HepG2 (cell line): ENCODE measurements at regions not wholly inside any gene's neighbourhood (a gene's known extent, or its start where the extent isn't known, plus 50 kb on each side); places are given as distances from the start of the nearest gene placed in this dataset.

ENCODE experiments used
- ELF4 ChIP-seq: sonication (generic); formaldehyde crosslinking; IDR thresholded peaks from 2 replicates; pipeline ENCODE4 v1.5.0; 2020; ENCODE audit warnings: missing genetic modification reagents, mild to moderate bottlenecking, moderate library complexity, borderline replicate concordance
- HOXA7 ChIP-seq: sonication (generic); formaldehyde crosslinking; IDR thresholded peaks from 2 replicates; pipeline ENCODE4 v1.8.1; 2022; ENCODE audit warnings: mild to moderate bottlenecking, missing genetic modification reagents, moderate library complexity
- JDP2 ChIP-seq: sonication (generic); formaldehyde crosslinking; IDR thresholded peaks from 2 replicates; pipeline ENCODE4 v1.8.1; 2022; ENCODE audit warnings: missing genetic modification reagents, borderline replicate concordance
- MAF1 ChIP-seq: sonication (generic); formaldehyde crosslinking; IDR thresholded peaks from 2 replicates; pipeline ENCODE4 v1.5.0; 2020; ENCODE audit warnings: missing genetic modification reagents, borderline replicate concordance
- MAZ ChIP-seq, 2 experiments: sonication (generic) in 1 of 2; formaldehyde crosslinking in 1 of 2; IDR thresholded peaks; 2 replicates each; pipeline versions ENCODE4 v1.5.0 to v1.6.1; 2012 to 2020; ENCODE audit warnings: low read depth in 2 of 2, mild to moderate bottlenecking in 2 of 2, borderline replicate concordance in 1 of 2, improper control_type of control experiment in 1 of 2, low read length in 1 of 2, missing genetic modification reagents in 1 of 2, moderate library complexity in 1 of 2
- NFE2 ChIP-seq: sonication (generic); formaldehyde crosslinking; IDR thresholded peaks from 2 replicates; pipeline ENCODE4 v1.4.0; 2020; ENCODE audit warnings: missing genetic modification reagents
- NFYC ChIP-seq: IDR thresholded peaks from 2 replicates; pipeline ENCODE4 v1.6.1; 2016; ENCODE audit warnings: missing genetic modification reagents, missing compliant biosample characterization
- YY1 ChIP-seq: IDR thresholded peaks from 2 replicates; pipeline ENCODE4 v1.6.1; 2011; ENCODE audit warnings: low read length, low read depth, moderate library complexity, mild to moderate bottlenecking; ENCODE audit not compliant: insufficient read depth, insufficient replicate concordance
- ZBTB10 ChIP-seq: sonication (generic); formaldehyde crosslinking; IDR thresholded peaks from 2 replicates; pipeline ENCODE4 v1.4.0; 2020; ENCODE audit warnings: missing genetic modification reagents, borderline replicate concordance
- ZBTB8A ChIP-seq: sonication (generic); formaldehyde crosslinking; IDR thresholded peaks from 2 replicates; pipeline ENCODE4 v1.4.0; 2020; ENCODE audit warnings: mild to moderate bottlenecking, low read depth, missing genetic modification reagents, borderline replicate concordance
- ZNF263 ChIP-seq: sonication (generic); formaldehyde crosslinking; IDR thresholded peaks from 2 replicates; pipeline ENCODE4 v1.4.0; 2020; ENCODE audit warnings: missing genetic modification reagents
- ZNF619 ChIP-seq: sonication (generic); formaldehyde crosslinking; IDR thresholded peaks from 2 replicates; pipeline ENCODE4 v1.4.0; 2020; ENCODE audit warnings: mild to moderate bottlenecking, missing genetic modification reagents
- TF ChIP-seq, protein P1 (sequence below): IDR thresholded peaks from 2 replicates; pipeline ENCODE4 v1.4.0; 2020; ENCODE audit warnings: mild to moderate bottlenecking, missing genetic modification reagents
- TF ChIP-seq, protein P2 (sequence below): sonication (generic); formaldehyde crosslinking; IDR thresholded peaks from 2 replicates; pipeline ENCODE4 v1.4.0; 2020; ENCODE audit warnings: mild to moderate bottlenecking, missing genetic modification reagents, borderline replicate concordance
- TF ChIP-seq, protein P3 (sequence below): sonication (generic); formaldehyde crosslinking; IDR thresholded peaks from 2 replicates; pipeline ENCODE4 v1.5.0; 2020; ENCODE audit warnings: missing genetic modification reagents, mild to moderate bottlenecking, borderline replicate concordance

GRCh38 chr2:31736695-31737454 is 156.1 kb upstream of the SRD5A2 start (continued):
- TF ChIP-seq, protein P1, sequence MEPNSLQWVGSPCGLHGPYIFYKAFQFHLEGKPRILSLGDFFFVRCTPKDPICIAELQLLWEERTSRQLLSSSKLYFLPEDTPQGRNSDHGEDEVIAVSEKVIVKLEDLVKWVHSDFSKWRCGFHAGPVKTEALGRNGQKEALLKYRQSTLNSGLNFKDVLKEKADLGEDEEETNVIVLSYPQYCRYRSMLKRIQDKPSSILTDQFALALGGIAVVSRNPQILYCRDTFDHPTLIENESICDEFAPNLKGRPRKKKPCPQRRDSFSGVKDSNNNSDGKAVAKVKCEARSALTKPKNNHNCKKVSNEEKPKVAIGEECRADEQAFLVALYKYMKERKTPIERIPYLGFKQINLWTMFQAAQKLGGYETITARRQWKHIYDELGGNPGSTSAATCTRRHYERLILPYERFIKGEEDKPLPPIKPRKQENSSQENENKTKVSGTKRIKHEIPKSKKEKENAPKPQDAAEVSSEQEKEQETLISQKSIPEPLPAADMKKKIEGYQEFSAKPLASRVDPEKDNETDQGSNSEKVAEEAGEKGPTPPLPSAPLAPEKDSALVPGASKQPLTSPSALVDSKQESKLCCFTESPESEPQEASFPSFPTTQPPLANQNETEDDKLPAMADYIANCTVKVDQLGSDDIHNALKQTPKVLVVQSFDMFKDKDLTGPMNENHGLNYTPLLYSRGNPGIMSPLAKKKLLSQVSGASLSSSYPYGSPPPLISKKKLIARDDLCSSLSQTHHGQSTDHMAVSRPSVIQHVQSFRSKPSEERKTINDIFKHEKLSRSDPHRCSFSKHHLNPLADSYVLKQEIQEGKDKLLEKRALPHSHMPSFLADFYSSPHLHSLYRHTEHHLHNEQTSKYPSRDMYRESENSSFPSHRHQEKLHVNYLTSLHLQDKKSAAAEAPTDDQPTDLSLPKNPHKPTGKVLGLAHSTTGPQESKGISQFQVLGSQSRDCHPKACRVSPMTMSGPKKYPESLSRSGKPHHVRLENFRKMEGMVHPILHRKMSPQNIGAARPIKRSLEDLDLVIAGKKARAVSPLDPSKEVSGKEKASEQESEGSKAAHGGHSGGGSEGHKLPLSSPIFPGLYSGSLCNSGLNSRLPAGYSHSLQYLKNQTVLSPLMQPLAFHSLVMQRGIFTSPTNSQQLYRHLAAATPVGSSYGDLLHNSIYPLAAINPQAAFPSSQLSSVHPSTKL (CRISPR knock-in tag), result peak; percentile 94
- TF ChIP-seq NFYC (no peak), ELF4 (no peak), MAZ (IDR thresholded peaks at IDR 0.05; ENCODE audit: borderline replicate concordance, low read depth, low read length) (no peak), MAZ (CRISPR knock-in tag; IDR thresholded peaks at IDR 0.05; ENCODE audit: low read depth) (no peak), ZNF263 (no peak), ZBTB10 (CRISPR knock-in tag) (no peak), ZNF619 (no peak), MAF1 (CRISPR knock-in tag) (no peak), JDP2 (CRISPR knock-in tag) (no peak), HOXA7 (CRISPR knock-in tag) (no peak), ZBTB8A (CRISPR knock-in tag) (no peak), YY1 (no peak), NFE2 (no peak)
- TF ChIP-seq, protein P2, sequence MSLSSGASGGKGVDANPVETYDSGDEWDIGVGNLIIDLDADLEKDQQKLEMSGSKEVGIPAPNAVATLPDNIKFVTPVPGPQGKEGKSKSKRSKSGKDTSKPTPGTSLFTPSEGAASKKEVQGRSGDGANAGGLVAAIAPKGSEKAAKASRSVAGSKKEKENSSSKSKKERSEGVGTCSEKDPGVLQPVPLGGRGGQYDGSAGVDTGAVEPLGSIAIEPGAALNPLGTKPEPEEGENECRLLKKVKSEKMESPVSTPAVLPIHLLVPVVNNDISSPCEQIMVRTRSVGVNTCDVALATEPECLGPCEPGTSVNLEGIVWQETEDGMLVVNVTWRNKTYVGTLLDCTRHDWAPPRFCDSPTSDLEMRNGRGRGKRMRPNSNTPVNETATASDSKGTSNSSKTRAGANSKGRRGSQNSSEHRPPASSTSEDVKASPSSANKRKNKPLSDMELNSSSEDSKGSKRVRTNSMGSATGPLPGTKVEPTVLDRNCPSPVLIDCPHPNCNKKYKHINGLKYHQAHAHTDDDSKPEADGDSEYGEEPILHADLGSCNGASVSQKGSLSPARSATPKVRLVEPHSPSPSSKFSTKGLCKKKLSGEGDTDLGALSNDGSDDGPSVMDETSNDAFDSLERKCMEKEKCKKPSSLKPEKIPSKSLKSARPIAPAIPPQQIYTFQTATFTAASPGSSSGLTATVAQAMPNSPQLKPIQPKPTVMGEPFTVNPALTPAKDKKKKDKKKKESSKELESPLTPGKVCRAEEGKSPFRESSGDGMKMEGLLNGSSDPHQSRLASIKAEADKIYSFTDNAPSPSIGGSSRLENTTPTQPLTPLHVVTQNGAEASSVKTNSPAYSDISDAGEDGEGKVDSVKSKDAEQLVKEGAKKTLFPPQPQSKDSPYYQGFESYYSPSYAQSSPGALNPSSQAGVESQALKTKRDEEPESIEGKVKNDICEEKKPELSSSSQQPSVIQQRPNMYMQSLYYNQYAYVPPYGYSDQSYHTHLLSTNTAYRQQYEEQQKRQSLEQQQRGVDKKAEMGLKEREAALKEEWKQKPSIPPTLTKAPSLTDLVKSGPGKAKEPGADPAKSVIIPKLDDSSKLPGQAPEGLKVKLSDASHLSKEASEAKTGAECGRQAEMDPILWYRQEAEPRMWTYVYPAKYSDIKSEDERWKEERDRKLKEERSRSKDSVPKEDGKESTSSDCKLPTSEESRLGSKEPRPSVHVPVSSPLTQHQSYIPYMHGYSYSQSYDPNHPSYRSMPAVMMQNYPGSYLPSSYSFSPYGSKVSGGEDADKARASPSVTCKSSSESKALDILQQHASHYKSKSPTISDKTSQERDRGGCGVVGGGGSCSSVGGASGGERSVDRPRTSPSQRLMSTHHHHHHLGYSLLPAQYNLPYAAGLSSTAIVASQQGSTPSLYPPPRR (CRISPR knock-in tag), result peak; percentile 66; the same call in 1 of the 2 replicates
- TF ChIP-seq, protein P3, sequence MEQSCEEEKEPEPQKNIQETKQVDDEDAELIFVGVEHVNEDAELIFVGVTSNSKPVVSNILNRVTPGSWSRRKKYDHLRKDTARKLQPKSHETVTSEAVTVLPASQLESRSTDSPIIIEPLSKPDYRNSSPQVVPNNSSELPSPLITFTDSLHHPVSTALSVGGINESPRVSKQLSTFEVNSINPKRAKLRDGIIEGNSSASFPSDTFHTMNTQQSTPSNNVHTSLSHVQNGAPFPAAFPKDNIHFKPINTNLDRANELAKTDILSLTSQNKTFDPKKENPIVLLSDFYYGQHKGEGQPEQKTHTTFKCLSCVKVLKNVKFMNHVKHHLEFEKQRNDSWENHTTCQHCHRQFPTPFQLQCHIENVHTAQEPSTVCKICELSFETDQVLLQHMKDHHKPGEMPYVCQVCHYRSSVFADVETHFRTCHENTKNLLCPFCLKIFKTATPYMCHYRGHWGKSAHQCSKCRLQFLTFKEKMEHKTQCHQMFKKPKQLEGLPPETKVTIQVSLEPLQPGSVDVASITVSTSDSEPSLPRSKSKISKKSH (CRISPR knock-in tag), result no peak
